ENCODE measurements at regions not wholly inside any gene's neighbourhood (a gene's known extent, or its start where the extent isn't known, plus 50 kb on each side); places are given as distances from the start of the nearest gene placed in this dataset.

- no peak for TF ChIP-seq CTCF (IDR thresholded peaks at IDR 0.05)
- TF ChIP-seq POLR2A (IDR thresholded peaks at IDR 0.05), result no peak
- no peak for TF ChIP-seq EP300 (IDR thresholded peaks at IDR 0.05)
- no peak for TF ChIP-seq POLR2AphosphoS5 (IDR thresholded peaks at IDR 0.05)
Measured at GRCh38 chr12:4213471-4213870, 60.1 kb upstream of the CCND2 start.

Data from suprapubic skin (tissue), 4 donors.